ENCODE measurements at regions not wholly inside any gene's neighbourhood (a gene's known extent, or its start where the extent isn't known, plus 50 kb on each side); places are given as distances from the start of the nearest gene placed in this dataset.

- TF ChIP-seq CTCF (IDR thresholded peaks at IDR 0.05): no peak
- no peak for TF ChIP-seq POLR2A (IDR thresholded peaks at IDR 0.05)
Measured at GRCh38 chr2:80874374-80874773, 569.8 kb upstream of the LRRTM1 start.
